ENCODE measurements at regions not wholly inside any gene's neighbourhood (a gene's known extent, or its start where the extent isn't known, plus 50 kb on each side); places are given as distances from the start of the nearest gene placed in this dataset.
"Not testable (repeated sequence)": the region's sequence is repeated elsewhere in the genome, so short reads cannot be mapped to it uniquely, and the experiment has no call there.

GRCh38 chr12:18794000-18794399 is 56.1 kb downstream of the CAPZA3 start:
- DNase-seq (ENCODE audit: low spot score) (no peak), FAIRE-seq (no peak)

- FAIRE-seq (no peak), DNase-seq (ENCODE audit: low spot score) (no peak)
These were observed 59.7 kb downstream of the CAPZA3 start for GRCh38 chr12:18797604-18798003.

GRCh38 chr12:18798535-18799361 is 60.8 kb downstream of the CAPZA3 start:
- FAIRE-seq, result peak; percentile 89

GRCh38 chr12:18799561-18799960 is 61.6 kb downstream of the CAPZA3 start:
- DNase-seq (ENCODE audit: low spot score) (no peak), FAIRE-seq (peak; percentile 38)

More at GRCh38 chr12:18798535-18799361, 60.8 kb downstream of the CAPZA3 start:
- DNase-seq (ENCODE audit: low spot score), result peak; percentile 27

- DNase-seq (ENCODE audit: low spot score) (no peak), FAIRE-seq (no peak)
These were observed 67.8 kb downstream of the CAPZA3 start for GRCh38 chr12:18805516-18806248.

- DNase-seq (ENCODE audit: low spot score) (no peak), FAIRE-seq (no peak)
These were observed 69.8 kb downstream of the CAPZA3 start for GRCh38 chr12:18807714-18808113.

GRCh38 chr12:18808221-18808620 is 70.3 kb downstream of the CAPZA3 start:
- FAIRE-seq, result no peak
- no peak for DNase-seq (ENCODE audit: low spot score)

GRCh38 chr12:18810537-18811253 is 72.8 kb downstream of the CAPZA3 start:
- no peak for FAIRE-seq
- DNase-seq (ENCODE audit: low spot score), result no peak

- no peak for DNase-seq (ENCODE audit: low spot score)
- no peak for FAIRE-seq
These were observed 73.4 kb downstream of the CAPZA3 start for GRCh38 chr12:18811273-18811672.

- FAIRE-seq, result no peak
- no peak for DNase-seq (ENCODE audit: low spot score)
These were observed 75.8 kb downstream of the CAPZA3 start for GRCh38 chr12:18813753-18814152.

GRCh38 chr12:18818579-18819268 is 80.8 kb downstream of the CAPZA3 start:
- no peak for FAIRE-seq
- DNase-seq (ENCODE audit: low spot score), result no peak

- FAIRE-seq (no peak), DNase-seq (ENCODE audit: low spot score) (no peak)
These were observed 81.6 kb downstream of the CAPZA3 start for GRCh38 chr12:18819484-18819883.

GRCh38 chr12:18823461-18823860 is 85.5 kb downstream of the CAPZA3 start:
- DNase-seq (ENCODE audit: low spot score), result no peak
- no peak for FAIRE-seq

- no peak for DNase-seq (ENCODE audit: low spot score)
- no peak for FAIRE-seq
These were observed 86.4 kb downstream of the CAPZA3 start for GRCh38 chr12:18824287-18824686.

- FAIRE-seq (no peak), DNase-seq (ENCODE audit: low spot score) (no peak)
These were observed 87.2 kb downstream of the CAPZA3 start for GRCh38 chr12:18825138-18825537.

GRCh38 chr12:18827913-18828312 is 90.0 kb downstream of the CAPZA3 start:
- DNase-seq (ENCODE audit: low spot score) (no peak), FAIRE-seq (no peak)

- FAIRE-seq (no peak), DNase-seq (ENCODE audit: low spot score) (no peak)
These were observed 90.6 kb downstream of the CAPZA3 start for GRCh38 chr12:18828483-18828882.

- FAIRE-seq (no peak), DNase-seq (ENCODE audit: low spot score) (no peak)
These were observed 91.1 kb downstream of the CAPZA3 start for GRCh38 chr12:18828987-18829386.

GRCh38 chr12:18832932-18833331 is 95.0 kb downstream of the CAPZA3 start:
- not testable (repeated sequence) for DNase-seq (ENCODE audit: low spot score); FAIRE-seq

- FAIRE-seq (no peak), DNase-seq (ENCODE audit: low spot score) (no peak)
These were observed 99.1 kb downstream of the CAPZA3 start for GRCh38 chr12:18837025-18837424.

GRCh38 chr12:18837505-18837904 is 99.6 kb downstream of the CAPZA3 start:
- FAIRE-seq, result no peak

More at GRCh38 chr12:18837505-18837904, 99.6 kb downstream of the CAPZA3 start:
- DNase-seq (ENCODE audit: low spot score), result no peak

Measured in RCC 7860 (cell line).